Lower leg skin (tissue), 4 donors: ENCODE measurements at regions not wholly inside any gene's neighbourhood (a gene's known extent, or its start where the extent isn't known, plus 50 kb on each side); places are given as distances from the start of the nearest gene placed in this dataset.

Source experiments
- DNase-seq, 2 donors: peaks; one replicate each; pipeline ENCODE4 v3.0.0-alpha.2; 2019; ENCODE audit warnings: low spot score in 2 of 2
- H3K4me3 ChIP-seq: fragments of 200-600 bp; sonication (generic); 2 replicates; pipeline ENCODE4 v1.5.1; 2017; ENCODE audit warnings: mild to moderate bottlenecking, low read depth; ENCODE audit not compliant: poor library complexity, severe bottlenecking
- CTCF ChIP-seq, 3 donors: fragments of 450-650 bp; IDR thresholded peaks; one replicate each; pipeline ENCODE4 v1.5.1; 2016; ENCODE audit warnings: antibody characterized with exemption in 3 of 3, mild to moderate bottlenecking in 3 of 3, moderate library complexity in 2 of 3
- POLR2A ChIP-seq, 2 donors: fragments of 450-650 bp; IDR thresholded peaks; one replicate each; pipeline ENCODE4 v1.6.1; 2016 to 2017; ENCODE audit warnings: antibody characterized with exemption in 2 of 2, mild to moderate bottlenecking in 1 of 2, moderate library complexity in 1 of 2
- WGBS, 2 donors: methylation state at CpG; one replicate each; pipeline ENCODE4 v1.1.5; 2018; 5-methylcytosine and 5-hydroxymethylcytosine counted together
- intact Hi-C: fragments of 100-400 bp; cut with DNase I; formaldehyde crosslinking; loops from one replicate; pipeline ENCODE4 v1.15.0; 2023; ENCODE audit warnings: low total_unique reads

GRCh38 chr5:166746506-166746905, 1544.9 kb upstream of the WWC1 start:
- H3K4me3 ChIP-seq = no peak overlapping the region
- no peak for DNase-seq
- TF ChIP-seq POLR2A (IDR thresholded peaks at IDR 0.05) (no peak), CTCF (IDR thresholded peaks at IDR 0.05) (no peak)
- intact Hi-C loops = no loop called here
- 97 to 100% methylated on average over 2 of the region's 2 CpGs for WGBS, 2 donors

GRCh38 chr5:166750376-166750775, 1541.1 kb upstream of the WWC1 start:
- no peak overlapping the region for H3K4me3 ChIP-seq
- DNase-seq = no peak
- intact Hi-C loops = no loop called here
- TF ChIP-seq CTCF (IDR thresholded peaks at IDR 0.05) = no peak

GRCh38 chr5:166758151-166758550, 1533.3 kb upstream of the WWC1 start:
- no peak overlapping the region for H3K4me3 ChIP-seq
- intact Hi-C loops = no loop called here
- no peak for DNase-seq
- no peak for TF ChIP-seq CTCF (IDR thresholded peaks at IDR 0.05)
- no peak for TF ChIP-seq POLR2A (IDR thresholded peaks at IDR 0.05)

- TF ChIP-seq CTCF (IDR thresholded peaks at IDR 0.05) (no peak), POLR2A (IDR thresholded peaks at IDR 0.05) (no peak)
- intact Hi-C loops = no loop called here
- no peak overlapping the region for H3K4me3 ChIP-seq
- 65 to 72% methylated on average over 5 of the region's 5 CpGs for WGBS, 2 donors
- no peak for DNase-seq
These were observed 1523.6 kb upstream of the WWC1 start for GRCh38 chr5:166767858-166768257.

GRCh38 chr5:166768536-166768935, 1522.9 kb upstream of the WWC1 start:
- no peak for TF ChIP-seq CTCF (IDR thresholded peaks at IDR 0.05)
- no peak overlapping the region for H3K4me3 ChIP-seq
- intact Hi-C loops = no loop called here
- 47 to 54% methylated on average over 2 of the region's 2 CpGs for WGBS, 2 donors
- DNase-seq = no peak

- intact Hi-C loops = no loop called here
- no peak overlapping the region for H3K4me3 ChIP-seq
- no peak for DNase-seq
- 31 to 74% methylated on average over 1 of the region's 1 CpG for WGBS, 2 donors
- no peak for TF ChIP-seq CTCF (IDR thresholded peaks at IDR 0.05)
These were observed 1518.7 kb upstream of the WWC1 start for GRCh38 chr5:166772770-166773169.
